ENCODE measurements at regions not wholly inside any gene's neighbourhood (a gene's known extent, or its start where the extent isn't known, plus 50 kb on each side); places are given as distances from the start of the nearest gene placed in this dataset.

DNA sequence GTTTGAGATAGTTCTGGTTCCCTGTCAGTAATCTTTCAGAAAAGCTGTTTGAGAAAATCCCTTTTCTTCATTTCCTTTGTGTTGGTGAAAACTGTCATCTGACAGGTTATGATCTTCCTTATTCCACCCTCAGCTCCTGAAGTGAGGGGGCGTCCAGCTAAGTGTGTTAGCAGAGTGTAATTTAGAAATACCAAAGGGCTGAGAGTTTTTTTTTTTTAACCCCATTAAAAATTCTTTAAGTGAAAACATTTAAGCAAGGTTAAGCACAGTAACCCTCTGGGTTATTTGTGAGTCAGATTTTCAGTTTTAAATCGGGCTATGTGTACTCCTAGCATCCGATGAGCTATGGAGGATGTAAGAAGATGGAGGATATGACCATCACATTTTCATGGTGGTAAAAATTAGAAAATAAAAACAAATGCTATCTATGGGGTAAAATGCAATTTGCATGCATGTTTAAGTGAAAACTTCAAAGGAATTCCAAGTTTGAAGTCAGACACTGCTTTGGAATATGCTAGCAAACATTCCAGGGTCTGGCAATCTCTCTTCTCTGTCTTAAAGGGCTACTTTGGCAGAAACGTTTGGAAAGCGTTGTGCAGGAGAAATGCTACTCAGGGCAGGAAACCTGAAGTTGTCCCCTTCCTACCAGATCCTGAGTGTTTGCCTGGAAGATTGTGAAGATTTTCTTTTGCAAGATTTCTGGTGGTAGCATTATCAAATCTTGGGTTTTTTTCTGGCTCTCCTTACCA is 197.0 kb upstream of the PRICKLE1 start:
- TF ChIP-seq, protein P1, sequence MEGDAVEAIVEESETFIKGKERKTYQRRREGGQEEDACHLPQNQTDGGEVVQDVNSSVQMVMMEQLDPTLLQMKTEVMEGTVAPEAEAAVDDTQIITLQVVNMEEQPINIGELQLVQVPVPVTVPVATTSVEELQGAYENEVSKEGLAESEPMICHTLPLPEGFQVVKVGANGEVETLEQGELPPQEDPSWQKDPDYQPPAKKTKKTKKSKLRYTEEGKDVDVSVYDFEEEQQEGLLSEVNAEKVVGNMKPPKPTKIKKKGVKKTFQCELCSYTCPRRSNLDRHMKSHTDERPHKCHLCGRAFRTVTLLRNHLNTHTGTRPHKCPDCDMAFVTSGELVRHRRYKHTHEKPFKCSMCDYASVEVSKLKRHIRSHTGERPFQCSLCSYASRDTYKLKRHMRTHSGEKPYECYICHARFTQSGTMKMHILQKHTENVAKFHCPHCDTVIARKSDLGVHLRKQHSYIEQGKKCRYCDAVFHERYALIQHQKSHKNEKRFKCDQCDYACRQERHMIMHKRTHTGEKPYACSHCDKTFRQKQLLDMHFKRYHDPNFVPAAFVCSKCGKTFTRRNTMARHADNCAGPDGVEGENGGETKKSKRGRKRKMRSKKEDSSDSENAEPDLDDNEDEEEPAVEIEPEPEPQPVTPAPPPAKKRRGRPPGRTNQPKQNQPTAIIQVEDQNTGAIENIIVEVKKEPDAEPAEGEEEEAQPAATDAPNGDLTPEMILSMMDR (IDR thresholded peaks at IDR 0.05; ENCODE audit: low read depth, low read length), result no peak
- TF ChIP-seq POLR2A (IDR thresholded peaks at IDR 0.05; ENCODE audit: extremely low read depth, insufficient read length), result no peak
